OCI-LY7 (cell line): ENCODE measurements at regions not wholly inside any gene's neighbourhood (a gene's known extent, or its start where the extent isn't known, plus 50 kb on each side); places are given as distances from the start of the nearest gene placed in this dataset.

ENCODE experiments used
- BruUV-seq: library from RNA; stranded (reverse); fragments of 400-500 nt; replicated peaks from 2 replicates; lab custom pipeline; 2021; lab: Mats Ljungman, UMichigan
- CTCF ChIA-PET: fragments of 300-600 bp; sonication (Branson Sonifier 250); formaldehyde crosslinking; loops from one replicate; lab custom pipeline; 2022; ENCODE audit warnings: antibody characterized with exemption; ENCODE audit not compliant: unreplicated experiment; lab: Charles Lee
- POLR2A ChIA-PET: fragments of 300-600 bp; sonication (Branson Sonifier 250); formaldehyde crosslinking; loops from one replicate; lab custom pipeline; 2022; ENCODE audit warnings: antibody characterized with exemption; lab: Charles Lee
- DNase-seq: peaks from one replicate; pipeline ENCODE4 v3.0.0-alpha.2; 2015; ENCODE audit warnings: low spot score
- H2AFZ ChIP-seq: fragments of 200-600 bp; sonication (generic), shearing (Covaris generic); 2 replicates; pipeline ENCODE4 v1.6.1; 2014; ENCODE audit warnings: mild to moderate bottlenecking, antibody characterized with exemption, low read length, moderate library complexity
- H3K27ac ChIP-seq: fragments of 200-600 bp; sonication (generic); 2 replicates; pipeline ENCODE4 v1.5.1; 2014; ENCODE audit warnings: mixed run types, low read depth, mild to moderate bottlenecking, moderate library complexity, low read length, inconsistent platforms; ENCODE audit not compliant: poor library complexity, severe bottlenecking
- H3K36me3 ChIP-seq: fragments of 200-600 bp; sonication (generic); 2 replicates; pipeline ENCODE4 v1.6.1; 2014; ENCODE audit warnings: mild to moderate bottlenecking, antibody characterized with exemption, low read length, moderate library complexity, mixed read lengths; ENCODE audit not compliant: insufficient read depth
- H3K4me1 ChIP-seq: fragments of 200-600 bp; sonication (generic); 2 replicates; pipeline ENCODE4 v1.5.1; 2014; ENCODE audit warnings: mild to moderate bottlenecking, low read length; ENCODE audit not compliant: insufficient read depth, poor library complexity, severe bottlenecking
- H3K4me2 ChIP-seq: fragments of 200-600 bp; sonication (generic); 2 replicates; pipeline ENCODE4 v1.6.1; 2014; ENCODE audit warnings: mild to moderate bottlenecking, low read length
- H3K4me3 ChIP-seq: fragments of 200-600 bp; sonication (generic); 2 replicates; pipeline ENCODE4 v1.5.1; 2014; ENCODE audit warnings: mild to moderate bottlenecking, low read depth, low read length; ENCODE audit not compliant: poor library complexity, severe bottlenecking
- H3K79me2 ChIP-seq: fragments of 200-600 bp; sonication (generic); 2 replicates; pipeline ENCODE4 v1.6.1; 2016; ENCODE audit warnings: low read depth, mild to moderate bottlenecking, low read length, moderate library complexity, mixed read lengths; ENCODE audit not compliant: insufficient read depth
- H3K9me2 ChIP-seq: fragments of 200-600 bp; sonication (generic); 2 replicates; pipeline ENCODE4 v1.6.1; 2016; ENCODE audit warnings: mild to moderate bottlenecking, low read length, mixed read lengths; ENCODE audit not compliant: insufficient read depth
- H3K9me3 ChIP-seq: fragments of 200-600 bp; sonication (generic); 2 replicates; pipeline ENCODE4 v1.6.1; 2014; ENCODE audit warnings: mild to moderate bottlenecking, mixed run types, low read length, mixed read lengths
- H4K20me1 ChIP-seq: fragments of 200-600 bp; sonication (generic); 2 replicates; pipeline ENCODE4 v1.6.1; 2014; ENCODE audit warnings: mild to moderate bottlenecking, antibody characterized with exemption, low read length, moderate library complexity, mixed read lengths; ENCODE audit not compliant: insufficient read depth
- EZH2phosphoT487 ChIP-seq: fragments of 200-600 bp; sonication (generic); IDR thresholded peaks from 2 replicates; pipeline ENCODE4 v1.6.1; 2018; ENCODE audit warnings: low read depth, borderline replicate concordance, mild to moderate bottlenecking, mixed run types, antibody characterized with exemption, low read length, moderate library complexity, mixed read lengths
- intact Hi-C: fragments of 100-400 bp; cut with micrococcal nuclease; formaldehyde crosslinking; loops from one replicate; pipeline ENCODE4 v1.10.0; 2022; ENCODE audit not compliant: unreplicated experiment
- TF ChIP-seq, protein P1 (sequence below): fragments of 200-600 bp; sonication (generic); conservative IDR thresholded peaks from 2 replicates; pipeline ENCODE4 v1.5.1; 2014; ENCODE audit warnings: mild to moderate bottlenecking, antibody characterized with exemption, low read length, moderate library complexity, mixed read lengths

DNA sequence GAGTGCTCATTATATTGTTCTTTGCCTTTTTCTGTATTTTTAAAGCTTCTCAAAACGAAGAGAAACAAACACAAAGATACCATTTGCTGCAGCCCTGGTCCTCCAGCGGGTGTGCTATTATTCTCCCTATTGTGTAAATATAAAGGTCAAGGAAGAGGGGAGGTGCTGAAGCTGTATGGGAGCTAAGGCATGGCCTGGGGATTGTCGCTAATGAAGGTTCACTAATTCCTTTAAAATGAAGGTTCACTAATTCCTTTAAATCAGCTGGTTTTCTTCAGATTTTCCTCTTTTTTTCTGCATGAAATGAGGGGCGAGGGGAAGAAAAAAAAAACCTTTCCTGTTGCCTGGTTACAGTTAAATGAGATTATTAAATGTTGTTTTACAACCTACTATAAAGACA lies 74.5 kb upstream of the MAP1B start:
- ChIA-PET POLR2A (interaction anchor here (0.7 kb wide), 1 partner anchor 9 kb away, joined by 4 read pairs; no protein-coding TSS in a partner anchor), CTCF (no interaction called here)
- intact Hi-C loops = no loop called here
- no TSS peak for BruUV-seq
- H3K27ac ChIP-seq = no peak overlapping the region
- no peaks in the 10 kb centered on the region for H4K20me1 ChIP-seq
- no peak overlapping the region for H2AFZ ChIP-seq
- no peaks in the 10 kb centered on the region for H3K4me1 ChIP-seq
- no peaks in the 10 kb centered on the region for H3K9me2 ChIP-seq
- no peak for DNase-seq
- no peak overlapping the region for H3K4me3 ChIP-seq
- no peak overlapping the region for H3K4me2 ChIP-seq
- no peaks in the 10 kb centered on the region for H3K79me2 ChIP-seq
- H3K36me3 ChIP-seq = no peaks in the 10 kb centered on the region
- no peak for TF ChIP-seq EZH2phosphoT487
- TF ChIP-seq, protein P1, sequence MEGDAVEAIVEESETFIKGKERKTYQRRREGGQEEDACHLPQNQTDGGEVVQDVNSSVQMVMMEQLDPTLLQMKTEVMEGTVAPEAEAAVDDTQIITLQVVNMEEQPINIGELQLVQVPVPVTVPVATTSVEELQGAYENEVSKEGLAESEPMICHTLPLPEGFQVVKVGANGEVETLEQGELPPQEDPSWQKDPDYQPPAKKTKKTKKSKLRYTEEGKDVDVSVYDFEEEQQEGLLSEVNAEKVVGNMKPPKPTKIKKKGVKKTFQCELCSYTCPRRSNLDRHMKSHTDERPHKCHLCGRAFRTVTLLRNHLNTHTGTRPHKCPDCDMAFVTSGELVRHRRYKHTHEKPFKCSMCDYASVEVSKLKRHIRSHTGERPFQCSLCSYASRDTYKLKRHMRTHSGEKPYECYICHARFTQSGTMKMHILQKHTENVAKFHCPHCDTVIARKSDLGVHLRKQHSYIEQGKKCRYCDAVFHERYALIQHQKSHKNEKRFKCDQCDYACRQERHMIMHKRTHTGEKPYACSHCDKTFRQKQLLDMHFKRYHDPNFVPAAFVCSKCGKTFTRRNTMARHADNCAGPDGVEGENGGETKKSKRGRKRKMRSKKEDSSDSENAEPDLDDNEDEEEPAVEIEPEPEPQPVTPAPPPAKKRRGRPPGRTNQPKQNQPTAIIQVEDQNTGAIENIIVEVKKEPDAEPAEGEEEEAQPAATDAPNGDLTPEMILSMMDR = no peak
- H3K9me3 ChIP-seq = no peaks in the 10 kb centered on the region

- Histone ChIP-seq H4K20me1 (no peaks in the 10 kb centered on the region), H3K4me3 (no peak overlapping the region), H3K79me2 (no peaks in the 10 kb centered on the region), H3K27ac (no peak overlapping the region), H2AFZ (no peak overlapping the region), H3K4me1 (no peaks in the 10 kb centered on the region), H3K9me3 (no peaks in the 10 kb centered on the region), H3K9me2 (no peaks in the 10 kb centered on the region), H3K4me2 (no peak overlapping the region), H3K36me3 (no peaks in the 10 kb centered on the region)
- intact Hi-C loops = no loop called here
- TF ChIP-seq, protein P1 = no peak
- no peak for TF ChIP-seq EZH2phosphoT487
- POLR2A ChIA-PET = no interaction called here
- no peak for DNase-seq
- no TSS peak for BruUV-seq
- CTCF ChIA-PET = no interaction called here
Observed at GRCh38 chr5:72034770-72035169, 72.5 kb upstream of the MAP1B start.

GRCh38 chr5:72035831-72036230 lies 71.4 kb upstream of the MAP1B start:
- ChIA-PET POLR2A (no interaction called here), CTCF (no interaction called here)
- Histone ChIP-seq H3K4me2 (no peak overlapping the region), H3K9me3 (no peaks in the 10 kb centered on the region), H3K4me3 (no peak overlapping the region), H3K36me3 (no peaks in the 10 kb centered on the region), H3K9me2 (no peaks in the 10 kb centered on the region), H3K79me2 (no peaks in the 10 kb centered on the region), H4K20me1 (no peaks in the 10 kb centered on the region), H3K4me1 (no peaks in the 10 kb centered on the region), H3K27ac (no peak overlapping the region), H2AFZ (no peak overlapping the region)
- intact Hi-C loops = no loop called here
- BruUV-seq = no TSS peak
- DNase-seq = no peak
- TF ChIP-seq, protein P1 = no peak
- TF ChIP-seq EZH2phosphoT487 = no peak
